NCI-H774 (cell line): ENCODE measurements at regions not wholly inside any gene's neighbourhood (a gene's known extent, or its start where the extent isn't known, plus 50 kb on each side); places are given as distances from the start of the nearest gene placed in this dataset.

Experiments
- DNase-seq: peaks from one replicate; lab custom pipeline; 2025; lab: John Stamatoyannopoulos, UW

- no peak for DNase-seq
Measured at GRCh38 chr5:124647352-124647751, 99.1 kb downstream of the ZNF608 start.

- DNase-seq: no peak
Measured at GRCh38 chr5:124645396-124645795, 101.0 kb downstream of the ZNF608 start.

- no peak for DNase-seq
Measured at GRCh38 chr5:124644582-124644981, 101.9 kb downstream of the ZNF608 start.

GRCh38 chr5:124644138-124644537 is 102.3 kb downstream of the ZNF608 start:
- no peak for DNase-seq

GRCh38 chr5:124643336-124643735 is 103.1 kb downstream of the ZNF608 start:
- DNase-seq: no peak

- DNase-seq: no peak
Measured at GRCh38 chr5:124642151-124642550, 104.3 kb downstream of the ZNF608 start.

- no peak for DNase-seq
Measured at GRCh38 chr5:124641154-124641792, 105.2 kb downstream of the ZNF608 start.

GRCh38 chr5:124639095-124639665 is 107.3 kb downstream of the ZNF608 start:
- DNase-seq: no peak

- DNase-seq: no peak
Measured at GRCh38 chr5:124637011-124637410, 109.4 kb downstream of the ZNF608 start.

GRCh38 chr5:124634741-124635323 is 111.6 kb downstream of the ZNF608 start:
- no peak for DNase-seq

GRCh38 chr5:124634228-124634739 is 112.2 kb downstream of the ZNF608 start:
- no peak for DNase-seq

- no peak for DNase-seq
Measured at GRCh38 chr5:124633209-124633608, 113.2 kb downstream of the ZNF608 start.

GRCh38 chr5:124631874-124632550 is 114.4 kb downstream of the ZNF608 start:
- DNase-seq: no peak

- DNase-seq: no peak
Measured at GRCh38 chr5:124630767-124631704, 115.4 kb downstream of the ZNF608 start.

- no peak for DNase-seq
Measured at GRCh38 chr5:124628721-124629596, 117.5 kb downstream of the ZNF608 start.

GRCh38 chr5:124627815-124628595 is 118.4 kb downstream of the ZNF608 start:
- no peak for DNase-seq

- DNase-seq: no peak
Measured at GRCh38 chr5:124626053-124626452, 120.4 kb downstream of the ZNF608 start.

- no peak for DNase-seq
Measured at GRCh38 chr5:124623265-124623664, 123.2 kb downstream of the ZNF608 start.

GRCh38 chr5:124622851-124623250 is 123.6 kb downstream of the ZNF608 start:
- DNase-seq: no peak

GRCh38 chr5:124621279-124621678 is 125.2 kb downstream of the ZNF608 start:
- DNase-seq: no peak
